ENCODE measurements at regions not wholly inside any gene's neighbourhood (a gene's known extent, or its start where the extent isn't known, plus 50 kb on each side); places are given as distances from the start of the nearest gene placed in this dataset.

DNA sequence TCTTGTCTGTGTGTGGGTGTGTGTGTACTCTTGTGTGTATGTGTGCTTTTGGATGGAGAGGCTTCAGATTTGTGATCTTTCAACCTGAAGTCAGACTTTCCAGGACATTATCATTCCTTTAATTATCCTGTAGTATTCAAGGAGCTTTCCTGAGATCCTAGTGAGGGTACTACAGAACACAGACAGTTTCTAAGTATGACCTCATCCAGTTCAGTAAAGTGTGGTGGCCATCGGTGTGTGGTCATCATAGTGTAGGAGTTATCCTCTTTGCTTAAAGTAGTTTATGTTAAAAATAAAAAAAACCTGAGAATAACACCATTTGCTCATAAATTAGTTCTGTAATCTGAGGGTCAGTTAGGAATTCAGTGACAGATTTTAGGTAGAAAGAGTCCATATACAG, 478.0 kb upstream of the ACTBL2 start:
- 90% methylated on average over 1 of the region's 1 CpG for WGBS
- no peaks in the 10 kb centered on the region for H3K36me3 ChIP-seq (ENCODE audit: control insufficient read depth in 4 of 4, insufficient read depth in 3 of 4, low read depth in 1 of 4, low read length in 3 of 4)
- H3K9me3 ChIP-seq (ENCODE audit: control insufficient read depth in 4 of 4, low read length in 3 of 4), result no peaks in the 10 kb centered on the region
- no peak overlapping the region for H3K9ac ChIP-seq (ENCODE audit: low read depth in 1 of 2, low read length in 2 of 2)
- TF ChIP-seq, protein P1, sequence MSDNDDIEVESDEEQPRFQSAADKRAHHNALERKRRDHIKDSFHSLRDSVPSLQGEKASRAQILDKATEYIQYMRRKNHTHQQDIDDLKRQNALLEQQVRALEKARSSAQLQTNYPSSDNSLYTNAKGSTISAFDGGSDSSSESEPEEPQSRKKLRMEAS (IDR thresholded peaks at IDR 0.05), result no peak
- DNase-seq (ENCODE audit: low spot score), result no peak
- H3K27me3 ChIP-seq (ENCODE audit: control insufficient read depth in 4 of 4, insufficient read depth in 4 of 4, low read length in 3 of 4), result no peaks in the 10 kb centered on the region
- no peaks in the 10 kb centered on the region for H3K4me1 ChIP-seq (ENCODE audit: control insufficient read depth in 4 of 4, insufficient read depth in 4 of 4, low read length in 3 of 4)
- no peak overlapping the region for H3K4me3 ChIP-seq (ENCODE audit: low read depth in 1 of 3, low read length in 3 of 3)
- no peak overlapping the region for H3K27ac ChIP-seq (ENCODE audit: low read depth in 1 of 2, low read length in 2 of 2)

DNA sequence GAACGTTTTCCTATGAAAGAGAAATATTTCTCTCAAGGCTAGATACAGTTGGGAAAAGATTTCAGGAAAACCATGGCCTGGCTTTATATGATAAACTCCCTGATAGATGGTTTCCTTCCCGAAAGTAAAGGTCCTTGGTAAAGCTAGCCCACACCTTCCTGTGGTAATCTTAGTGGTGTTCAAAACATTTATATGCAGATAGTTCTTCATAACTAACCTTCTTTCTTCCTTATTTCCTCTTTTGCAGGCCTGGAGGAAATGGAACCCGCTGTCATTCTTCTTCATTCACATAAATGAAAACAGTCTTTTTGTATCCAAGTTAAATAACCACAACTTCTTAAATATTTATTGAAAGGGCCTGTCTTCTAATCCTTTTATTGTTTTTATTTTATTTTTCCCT, 474.0 kb upstream of the ACTBL2 start:
- Histone ChIP-seq H3K27me3 (ENCODE audit: control insufficient read depth in 4 of 4, insufficient read depth in 4 of 4, low read length in 3 of 4) (no peaks in the 10 kb centered on the region), H3K36me3 (ENCODE audit: control insufficient read depth in 4 of 4, insufficient read depth in 3 of 4, low read depth in 1 of 4, low read length in 3 of 4) (no peaks in the 10 kb centered on the region), H3K4me1 (ENCODE audit: control insufficient read depth in 4 of 4, insufficient read depth in 4 of 4, low read length in 3 of 4) (no peaks in the 10 kb centered on the region), H3K4me3 (ENCODE audit: low read depth in 1 of 3, low read length in 3 of 3) (no peak overlapping the region), H3K9ac (ENCODE audit: low read depth in 1 of 2, low read length in 2 of 2) (no peak overlapping the region), H3K9me3 (ENCODE audit: control insufficient read depth in 4 of 4, low read length in 3 of 4) (no peaks in the 10 kb centered on the region), H3K27ac (ENCODE audit: low read depth in 1 of 2, low read length in 2 of 2) (no peak overlapping the region)
- no peak for DNase-seq (ENCODE audit: low spot score)
- TF ChIP-seq HNF4G (IDR thresholded peaks at IDR 0.05), result no peak
- TF ChIP-seq, protein P2, sequence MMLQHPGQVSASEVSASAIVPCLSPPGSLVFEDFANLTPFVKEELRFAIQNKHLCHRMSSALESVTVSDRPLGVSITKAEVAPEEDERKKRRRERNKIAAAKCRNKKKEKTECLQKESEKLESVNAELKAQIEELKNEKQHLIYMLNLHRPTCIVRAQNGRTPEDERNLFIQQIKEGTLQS (IDR thresholded peaks at IDR 0.05), result no peak
- TF ChIP-seq NR2F2 (IDR thresholded peaks at IDR 0.05), result no peak
- no peak for TF ChIP-seq FOXA1 (IDR thresholded peaks at IDR 0.05)
- TF ChIP-seq TAF1 (conservative IDR thresholded peaks at IDR 0.05), result no peak
- TF ChIP-seq CTCF (IDR thresholded peaks at IDR 0.05; ENCODE audit: low read depth, low read length, missing input control), result no peak
- no peak for TF ChIP-seq RXRA (IDR thresholded peaks at IDR 0.05)
- TF ChIP-seq SP1 (IDR thresholded peaks at IDR 0.05), result no peak
- TF ChIP-seq, protein P3, sequence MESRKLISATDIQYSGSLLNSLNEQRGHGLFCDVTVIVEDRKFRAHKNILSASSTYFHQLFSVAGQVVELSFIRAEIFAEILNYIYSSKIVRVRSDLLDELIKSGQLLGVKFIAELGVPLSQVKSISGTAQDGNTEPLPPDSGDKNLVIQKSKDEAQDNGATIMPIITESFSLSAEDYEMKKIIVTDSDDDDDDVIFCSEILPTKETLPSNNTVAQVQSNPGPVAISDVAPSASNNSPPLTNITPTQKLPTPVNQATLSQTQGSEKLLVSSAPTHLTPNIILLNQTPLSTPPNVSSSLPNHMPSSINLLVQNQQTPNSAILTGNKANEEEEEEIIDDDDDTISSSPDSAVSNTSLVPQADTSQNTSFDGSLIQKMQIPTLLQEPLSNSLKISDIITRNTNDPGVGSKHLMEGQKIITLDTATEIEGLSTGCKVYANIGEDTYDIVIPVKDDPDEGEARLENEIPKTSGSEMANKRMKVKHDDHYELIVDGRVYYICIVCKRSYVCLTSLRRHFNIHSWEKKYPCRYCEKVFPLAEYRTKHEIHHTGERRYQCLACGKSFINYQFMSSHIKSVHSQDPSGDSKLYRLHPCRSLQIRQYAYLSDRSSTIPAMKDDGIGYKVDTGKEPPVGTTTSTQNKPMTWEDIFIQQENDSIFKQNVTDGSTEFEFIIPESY (IDR thresholded peaks at IDR 0.05), result no peak
- TF ChIP-seq RAD21 (IDR thresholded peaks at IDR 0.05), result no peak
- TF ChIP-seq, protein P1 (IDR thresholded peaks at IDR 0.05), result no peak
- no peak for TF ChIP-seq FOXA2 (IDR thresholded peaks at IDR 0.05)
- WGBS, result 62% methylated on average over 3 of the region's 3 CpGs

DNA sequence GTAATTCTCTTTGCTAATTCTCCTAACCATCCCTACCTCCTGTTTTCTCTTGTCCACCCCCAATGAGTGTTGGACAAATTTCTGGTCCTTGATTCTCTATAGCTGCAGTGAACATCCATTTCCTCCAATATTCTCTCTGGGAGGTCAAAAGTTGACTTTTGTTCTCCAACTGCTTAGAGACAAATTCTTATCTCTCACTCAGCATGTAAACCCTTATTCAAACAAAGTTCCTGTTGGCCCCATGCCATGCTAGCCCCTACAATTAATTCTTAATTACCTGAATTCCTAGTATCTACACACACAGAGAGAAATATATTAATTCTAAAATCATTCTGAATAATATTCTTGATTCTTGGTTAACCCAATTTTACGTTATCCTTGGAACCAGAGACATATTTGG, 472.9 kb upstream of the ACTBL2 start:
- Histone ChIP-seq H3K27ac (ENCODE audit: low read depth in 1 of 2, low read length in 2 of 2) (no peak overlapping the region), H3K9ac (ENCODE audit: low read depth in 1 of 2, low read length in 2 of 2) (no peak overlapping the region)
- no peak for DNase-seq (ENCODE audit: low spot score)

More for the DNA sequence above, 472.9 kb upstream of the ACTBL2 start:
- Histone ChIP-seq H3K4me1 (ENCODE audit: control insufficient read depth in 4 of 4, insufficient read depth in 4 of 4, low read length in 3 of 4) (no peaks in the 10 kb centered on the region), H3K9me3 (ENCODE audit: control insufficient read depth in 4 of 4, low read length in 3 of 4) (no peaks in the 10 kb centered on the region), H3K27me3 (ENCODE audit: control insufficient read depth in 4 of 4, insufficient read depth in 4 of 4, low read length in 3 of 4) (no peaks in the 10 kb centered on the region), H3K4me3 (ENCODE audit: low read depth in 1 of 3, low read length in 3 of 3) (no peak overlapping the region), H3K36me3 (ENCODE audit: control insufficient read depth in 4 of 4, insufficient read depth in 3 of 4, low read depth in 1 of 4, low read length in 3 of 4) (no peaks in the 10 kb centered on the region)
- WGBS, result 81% methylated on average over 1 of the region's 1 CpG
- TF ChIP-seq RXRA (IDR thresholded peaks at IDR 0.05) (no peak), CTCF (IDR thresholded peaks at IDR 0.05; ENCODE audit: low read depth, low read length, missing input control) (no peak), TAF1 (conservative IDR thresholded peaks at IDR 0.05) (no peak)
- TF ChIP-seq, protein P1 (IDR thresholded peaks at IDR 0.05), result no peak

All from liver (tissue), 8 donors.